HEK293 (cell line): ENCODE measurements at regions not wholly inside any gene's neighbourhood (a gene's known extent, or its start where the extent isn't known, plus 50 kb on each side); places are given as distances from the start of the nearest gene placed in this dataset.

ENCODE experiments used
- CTCF ChIA-PET: fragments of 350-600 bp; formaldehyde crosslinking; extraction: SDS; loops from one replicate; lab custom pipeline; 2021; ENCODE audit warnings: antibody characterized with exemption; lab: Yijun Ruan, JAX
- POLR2A ChIA-PET: fragments of 300-600 bp; formaldehyde crosslinking; extraction: SDS; loops from one replicate; lab custom pipeline; 2020; ENCODE audit warnings: antibody characterized with exemption, inconsistent platforms; lab: Yijun Ruan, JAX
- H3K27ac ChIP-seq: fragments of 200-500 bp; sonication (Bioruptor generic); 2 replicates; pipeline ENCODE4 v1.5.1; 2014; ENCODE audit warnings: low read depth, low read length, control low read depth, inconsistent platforms; ENCODE audit errors: extremely low read depth
- H3K36me3 ChIP-seq, 2 experiments: fragments of 200-500 bp in 1 of 2; sonication (Bioruptor generic) in 1 of 2; 1 replicate in 1 of 2; 2 replicates in 1 of 2; pipeline ENCODE4 v1.5.1; 2014 to 2017; ENCODE audit warnings: inconsistent platforms in 2 of 2, low read length in 2 of 2; ENCODE audit not compliant: control insufficient read depth in 2 of 2, insufficient read depth in 1 of 2
- H3K4me1 ChIP-seq: fragments of 200-500 bp; sonication (Bioruptor generic); 2 replicates; pipeline ENCODE4 v1.5.1; 2014; ENCODE audit warnings: mild to moderate bottlenecking, low read length, inconsistent platforms; ENCODE audit not compliant: control insufficient read depth, insufficient read depth
- H3K4me3 ChIP-seq: 2 replicates; pipeline ENCODE4 v1.5.1; 2011; ENCODE audit warnings: low read depth, mild to moderate bottlenecking, control low read depth, low read length, moderate library complexity
- H3K9me3 ChIP-seq: fragments of 200-500 bp; sonication (Bioruptor generic); 2 replicates; pipeline ENCODE4 v1.5.1; 2014; ENCODE audit warnings: low read depth, low read length, inconsistent platforms; ENCODE audit not compliant: control insufficient read depth, insufficient read depth
- AEBP2 ChIP-seq: fragments of 450-650 bp; formaldehyde crosslinking; IDR thresholded peaks from 2 replicates; pipeline ENCODE4 v1.5.1; 2016; ENCODE audit warnings: missing biosample characterization, missing genetic modification characterization, borderline replicate concordance
- KLF8 ChIP-seq: fragments of 450-650 bp; formaldehyde crosslinking; IDR thresholded peaks from 2 replicates; pipeline ENCODE4 v1.5.1; 2016; ENCODE audit warnings: missing biosample characterization, missing genetic modification characterization
- PBX3 ChIP-seq: sonication (generic); formaldehyde crosslinking; IDR thresholded peaks from 2 replicates; pipeline ENCODE4 v1.8.1; 2022; ENCODE audit warnings: mild to moderate bottlenecking, moderate library complexity, missing genetic modification reagents
- TRIM28 ChIP-seq: IDR thresholded peaks from 2 replicates; pipeline ENCODE4 v1.6.1; 2011; ENCODE audit warnings: low read length, control low read depth, borderline replicate concordance
- YY1 ChIP-seq: fragments of 450-650 bp; formaldehyde crosslinking; IDR thresholded peaks from 2 replicates; pipeline ENCODE4 v1.5.1; 2018; ENCODE audit warnings: missing biosample characterization, missing genetic modification characterization
- YY2 ChIP-seq: fragments of 450-650 bp; formaldehyde crosslinking; IDR thresholded peaks from 2 replicates; pipeline ENCODE4 v1.5.1; 2016; ENCODE audit warnings: missing biosample characterization, missing genetic modification characterization
- ZBTB10 ChIP-seq: fragments of 450-650 bp; formaldehyde crosslinking; IDR thresholded peaks from 2 replicates; pipeline ENCODE4 v1.5.1; 2016; ENCODE audit warnings: missing biosample characterization, missing genetic modification characterization
- ZFHX2 ChIP-seq: fragments of 450-650 bp; formaldehyde crosslinking; conservative IDR thresholded peaks from 2 replicates; pipeline ENCODE4 v1.5.1; 2016; ENCODE audit warnings: missing biosample characterization, missing genetic modification characterization
- ZFP41 ChIP-seq: fragments of 450-650 bp; formaldehyde crosslinking; IDR thresholded peaks from 2 replicates; pipeline ENCODE4 v1.5.1; 2016; ENCODE audit warnings: missing biosample characterization, missing genetic modification characterization, borderline replicate concordance
- ZFP69B ChIP-seq: fragments of 450-650 bp; formaldehyde crosslinking; IDR thresholded peaks from 2 replicates; pipeline ENCODE4 v1.5.1; 2016; ENCODE audit warnings: missing biosample characterization, missing genetic modification characterization
- ZIC2 ChIP-seq: fragments of 450-650 bp; formaldehyde crosslinking; IDR thresholded peaks from 2 replicates; pipeline ENCODE4 v1.5.1; 2016; ENCODE audit warnings: missing biosample characterization, missing genetic modification characterization
- ZNF132 ChIP-seq: fragments of 450-650 bp; formaldehyde crosslinking; IDR thresholded peaks from 2 replicates; pipeline ENCODE4 v1.5.1; 2017; ENCODE audit warnings: missing biosample characterization, missing genetic modification characterization, borderline replicate concordance
- ZNF157 ChIP-seq: fragments of 450-650 bp; formaldehyde crosslinking; IDR thresholded peaks from 2 replicates; pipeline ENCODE4 v1.5.1; 2016; ENCODE audit warnings: missing biosample characterization, missing genetic modification characterization
- ZNF211 ChIP-seq: fragments of 450-650 bp; formaldehyde crosslinking; IDR thresholded peaks from 2 replicates; pipeline ENCODE4 v1.5.1; 2016; ENCODE audit warnings: low read depth, missing biosample characterization, missing genetic modification characterization
- ZNF23 ChIP-seq: fragments of 450-650 bp; formaldehyde crosslinking; IDR thresholded peaks from 2 replicates; pipeline ENCODE4 v1.5.1; 2016; ENCODE audit warnings: missing biosample characterization, missing genetic modification characterization, borderline replicate concordance
- ZNF473 ChIP-seq: fragments of 450-650 bp; formaldehyde crosslinking; IDR thresholded peaks from 2 replicates; pipeline ENCODE4 v1.5.1; 2017; ENCODE audit warnings: missing biosample characterization, missing genetic modification characterization
- ZNF501 ChIP-seq: fragments of 450-650 bp; formaldehyde crosslinking; IDR thresholded peaks from 2 replicates; pipeline ENCODE4 v1.5.1; 2016; ENCODE audit warnings: missing biosample characterization, missing genetic modification characterization
- ZNF510 ChIP-seq: fragments of 450-650 bp; formaldehyde crosslinking; IDR thresholded peaks from 2 replicates; pipeline ENCODE4 v1.5.1; 2018; ENCODE audit warnings: mild to moderate bottlenecking, missing genetic modification characterization, missing biosample characterization; ENCODE audit not compliant: insufficient replicate concordance
- ZNF549 ChIP-seq: fragments of 450-650 bp; IDR thresholded peaks from 2 replicates; pipeline ENCODE4 v1.5.1; 2018; ENCODE audit warnings: missing biosample characterization, missing genetic modification characterization, mild to moderate bottlenecking, inconsistent platforms, moderate library complexity
- ZNF561 ChIP-seq: fragments of 450-650 bp; IDR thresholded peaks from 2 replicates; pipeline ENCODE4 v1.5.1; 2018; ENCODE audit warnings: missing biosample characterization, missing genetic modification characterization, borderline replicate concordance
- ZNF580 ChIP-seq: fragments of 450-650 bp; formaldehyde crosslinking; IDR thresholded peaks from 2 replicates; pipeline ENCODE4 v1.5.1; 2016; ENCODE audit warnings: missing biosample characterization, missing genetic modification characterization
- ZNF639 ChIP-seq: fragments of 450-650 bp; formaldehyde crosslinking; IDR thresholded peaks from 2 replicates; pipeline ENCODE4 v1.5.1; 2016; ENCODE audit warnings: missing biosample characterization, missing genetic modification characterization
- ZNF692 ChIP-seq: fragments of 450-650 bp; formaldehyde crosslinking; IDR thresholded peaks from 2 replicates; pipeline ENCODE4 v1.5.1; 2016; ENCODE audit warnings: missing biosample characterization, missing genetic modification characterization
- ZNF701 ChIP-seq: fragments of 450-650 bp; formaldehyde crosslinking; IDR thresholded peaks from 2 replicates; pipeline ENCODE4 v1.5.1; 2016; ENCODE audit warnings: missing biosample characterization, missing genetic modification characterization
- ZSCAN23 ChIP-seq: fragments of 450-650 bp; formaldehyde crosslinking; IDR thresholded peaks from 2 replicates; pipeline ENCODE4 v1.5.1; 2016; ENCODE audit warnings: missing biosample characterization, missing genetic modification characterization
- ZXDB ChIP-seq: fragments of 450-650 bp; formaldehyde crosslinking; IDR thresholded peaks from 2 replicates; pipeline ENCODE4 v1.5.1; 2016; ENCODE audit warnings: missing biosample characterization, missing genetic modification characterization
- TF ChIP-seq, protein P1 (sequence below): fragments of 450-650 bp; formaldehyde crosslinking; IDR thresholded peaks from 2 replicates; pipeline ENCODE4 v1.5.1; 2016; ENCODE audit warnings: missing biosample characterization, missing genetic modification characterization

DNA sequence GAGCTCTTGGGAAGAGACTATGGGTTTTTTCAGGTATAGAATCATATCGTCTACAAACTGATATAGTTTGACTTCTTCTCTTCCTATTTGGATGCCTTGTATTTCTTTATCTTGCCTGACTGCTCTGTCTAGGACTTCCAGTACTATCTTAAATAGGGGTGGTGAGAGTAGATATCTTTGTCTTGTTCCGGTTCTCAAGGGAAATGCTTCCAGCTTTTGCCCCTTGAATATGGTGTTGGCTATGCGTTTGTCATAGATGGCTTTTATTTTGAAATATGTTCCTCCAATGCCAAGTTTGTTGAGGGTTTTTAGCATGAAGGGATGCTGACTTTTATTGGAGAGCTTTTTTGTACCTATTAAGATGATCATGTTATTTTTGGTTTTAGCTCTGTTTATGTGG, 170.3 kb downstream of the PTGER3 start:
- Histone ChIP-seq H3K4me3 (no peak overlapping the region), H3K4me1 (no peaks in the 10 kb centered on the region), H3K27ac (no peak overlapping the region), H3K36me3 (no peaks in the 10 kb centered on the region), H3K9me3 (no peaks in the 10 kb centered on the region)
- ChIA-PET CTCF (no interaction called here), POLR2A (no interaction called here)
- TF ChIP-seq ZNF639 (tag by site-specific recombination) = no peak
- no peak for TF ChIP-seq ZNF211 (tag by site-specific recombination)
- no peak for TF ChIP-seq ZNF561 (tag by site-specific recombination)
- no peak for TF ChIP-seq ZFP69B (tag by site-specific recombination)
- TF ChIP-seq ZNF23 (tag by site-specific recombination) = no peak
- no peak for TF ChIP-seq PBX3 (CRISPR knock-in tag)
- TF ChIP-seq YY1 = no peak
- TF ChIP-seq ZFHX2 (tag by site-specific recombination) = no peak
- TF ChIP-seq YY2 (tag by site-specific recombination) = no peak
- TF ChIP-seq ZNF132 (tag by site-specific recombination) = no peak

DNA sequence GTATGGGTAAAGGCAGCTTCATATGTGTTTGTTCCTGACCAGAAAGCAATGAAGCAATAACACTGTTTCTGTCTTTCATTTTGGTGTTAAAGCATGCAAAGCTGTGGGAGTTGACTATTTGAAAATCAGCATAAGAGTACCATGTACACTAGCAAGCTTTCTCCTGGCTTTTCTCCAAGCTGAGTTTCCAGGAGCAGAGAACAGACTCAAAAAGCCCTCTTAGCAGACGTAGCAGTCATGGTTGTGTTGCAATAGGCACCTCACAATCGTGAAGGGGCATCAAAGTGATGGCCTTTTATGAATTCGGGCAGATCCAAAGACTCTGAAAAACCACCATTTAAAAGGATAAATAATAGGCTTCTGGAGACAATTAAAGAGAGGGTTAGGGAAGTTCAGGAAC, 159.7 kb downstream of the PTGER3 start:
- H3K4me1 ChIP-seq = no peaks in the 10 kb centered on the region
- no peaks in the 10 kb centered on the region for H3K36me3 ChIP-seq
- H3K27ac ChIP-seq = no peak overlapping the region
- ChIA-PET CTCF (no interaction called here), POLR2A (no interaction called here)
- no peak overlapping the region for H3K4me3 ChIP-seq
- H3K9me3 ChIP-seq = no peaks in the 10 kb centered on the region
- TF ChIP-seq, protein P1, sequence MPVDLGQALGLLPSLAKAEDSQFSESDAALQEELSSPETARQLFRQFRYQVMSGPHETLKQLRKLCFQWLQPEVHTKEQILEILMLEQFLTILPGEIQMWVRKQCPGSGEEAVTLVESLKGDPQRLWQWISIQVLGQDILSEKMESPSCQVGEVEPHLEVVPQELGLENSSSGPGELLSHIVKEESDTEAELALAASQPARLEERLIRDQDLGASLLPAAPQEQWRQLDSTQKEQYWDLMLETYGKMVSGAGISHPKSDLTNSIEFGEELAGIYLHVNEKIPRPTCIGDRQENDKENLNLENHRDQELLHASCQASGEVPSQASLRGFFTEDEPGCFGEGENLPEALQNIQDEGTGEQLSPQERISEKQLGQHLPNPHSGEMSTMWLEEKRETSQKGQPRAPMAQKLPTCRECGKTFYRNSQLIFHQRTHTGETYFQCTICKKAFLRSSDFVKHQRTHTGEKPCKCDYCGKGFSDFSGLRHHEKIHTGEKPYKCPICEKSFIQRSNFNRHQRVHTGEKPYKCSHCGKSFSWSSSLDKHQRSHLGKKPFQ (tag by site-specific recombination) = no peak
- no peak for TF ChIP-seq AEBP2 (tag by site-specific recombination)
- TF ChIP-seq ZFP41 (tag by site-specific recombination) = no peak
- TF ChIP-seq ZBTB10 (tag by site-specific recombination) = no peak
- no peak for TF ChIP-seq ZSCAN23 (tag by site-specific recombination)
- TF ChIP-seq ZNF701 = no peak
- TF ChIP-seq ZNF580 (tag by site-specific recombination) = no peak
- no peak for TF ChIP-seq ZNF157
- no peak for TF ChIP-seq TRIM28
- no peak for TF ChIP-seq ZIC2
- TF ChIP-seq ZNF501 = no peak
- TF ChIP-seq ZNF692 (tag by site-specific recombination) = no peak
- no peak for TF ChIP-seq ZNF549
- no peak for TF ChIP-seq ZXDB (tag by site-specific recombination)
- no peak for TF ChIP-seq ZNF473 (tag by site-specific recombination)
- no peak for TF ChIP-seq KLF8 (tag by site-specific recombination)
- no peak for TF ChIP-seq ZNF510
